HG03064 (cell line): ENCODE measurements at regions not wholly inside any gene's neighbourhood (a gene's known extent, or its start where the extent isn't known, plus 50 kb on each side); places are given as distances from the start of the nearest gene placed in this dataset.
"Not testable (repeated sequence)": the region's sequence is repeated elsewhere in the genome, so short reads cannot be mapped to it uniquely, and the experiment has no call there.

Experiments used
- ATAC-seq: cut with Tn5 transposase; IDR thresholded peaks from one replicate; pipeline ENCODE4 v1.9.1; 2021; ENCODE audit warnings: low read depth; ENCODE audit not compliant: unreplicated experiment

DNA sequence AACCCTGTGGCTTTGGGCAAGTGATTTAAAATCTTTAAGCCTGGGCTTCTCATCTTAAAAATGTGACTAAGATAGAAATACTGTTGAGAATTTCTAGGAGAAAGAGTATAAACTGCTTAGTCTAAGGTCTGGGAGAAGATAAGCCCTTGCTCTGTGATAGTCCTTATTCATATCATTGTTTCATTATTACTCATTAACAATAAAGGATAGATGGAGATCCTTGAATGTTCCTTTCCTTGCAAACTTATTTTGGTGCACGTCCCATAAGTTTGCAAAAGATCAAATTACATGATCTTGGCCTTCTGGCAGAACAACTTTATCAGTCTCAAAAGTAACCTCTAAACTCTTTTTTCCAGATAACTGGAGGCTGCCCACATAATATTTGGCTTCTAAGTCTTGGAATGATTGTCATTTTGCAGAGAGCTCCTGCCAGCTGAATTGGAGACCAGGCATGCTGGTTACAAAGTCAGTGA lies 138.3 kb downstream of the FAM124B start:
- ATAC-seq, result no peak

DNA sequence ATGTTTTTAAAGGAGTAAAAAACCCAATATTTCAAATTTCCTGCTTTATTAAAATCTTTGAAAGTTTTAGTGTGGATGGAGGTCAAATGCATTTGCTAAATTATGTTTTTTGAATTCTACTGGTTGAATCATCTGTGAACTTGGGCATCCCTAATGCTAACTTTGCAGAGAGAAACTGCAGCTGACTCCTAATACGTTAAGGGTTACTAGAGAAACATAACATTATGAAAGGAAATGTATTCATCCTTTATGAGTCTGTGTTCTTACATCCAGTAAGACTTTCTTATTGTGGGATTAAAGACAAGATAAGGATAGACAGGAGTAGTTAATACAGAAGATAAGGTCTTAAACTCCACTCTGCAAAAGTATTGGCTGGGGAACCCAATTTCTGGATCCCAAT lies 140.6 kb downstream of the FAM124B start:
- no peak for ATAC-seq

DNA sequence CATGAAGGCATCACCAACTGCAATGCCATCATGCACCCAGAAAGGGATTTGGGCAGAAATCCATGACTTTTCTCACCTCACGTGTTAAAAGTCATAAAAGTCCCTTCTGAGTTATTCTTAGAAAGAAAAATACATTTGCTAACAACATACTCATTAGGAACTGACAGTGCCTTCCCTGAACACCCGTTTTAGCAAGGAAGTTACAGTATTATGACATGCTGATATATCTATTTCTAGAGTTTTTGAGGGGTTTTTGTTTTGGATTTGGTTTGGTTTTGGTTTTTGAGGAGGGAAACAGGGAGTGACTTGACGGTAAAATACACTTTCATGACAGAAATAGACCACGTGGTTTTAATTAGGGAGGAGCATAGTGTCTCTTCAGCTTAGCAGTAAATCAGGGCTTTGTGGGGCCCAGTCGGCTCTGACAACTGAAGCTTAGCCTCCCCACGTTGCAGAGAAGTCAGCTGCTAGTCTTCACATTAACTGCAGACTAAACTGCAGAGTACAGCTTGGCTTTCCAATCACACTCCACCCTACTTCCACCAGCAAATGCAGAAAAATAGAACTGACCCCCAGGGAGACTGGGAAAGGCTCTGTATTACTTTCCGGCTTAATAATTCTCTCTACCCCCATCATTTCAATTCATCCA lies 141.4 kb downstream of the FAM124B start:
- ATAC-seq, result no peak

DNA sequence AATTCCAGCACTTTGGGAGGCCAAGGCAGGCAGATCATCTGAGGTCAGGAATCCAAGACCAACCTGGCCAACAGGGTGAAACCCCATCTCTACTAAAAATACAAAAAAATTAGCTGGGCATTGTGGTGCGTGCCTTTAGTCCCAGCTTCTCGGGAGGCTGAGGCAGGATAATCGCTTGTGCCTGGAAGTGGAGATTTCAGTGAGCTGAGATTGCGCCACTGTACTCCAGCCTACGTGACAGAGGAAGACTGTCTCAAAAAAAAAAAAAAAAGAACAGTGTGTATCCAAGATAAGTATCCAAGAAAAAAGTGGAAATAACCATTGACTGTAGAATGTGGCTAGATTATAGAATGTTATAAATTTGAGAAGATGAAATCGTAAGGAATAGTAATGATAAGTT lies 142.1 kb downstream of the FAM124B start:
- ATAC-seq, result no peak

DNA sequence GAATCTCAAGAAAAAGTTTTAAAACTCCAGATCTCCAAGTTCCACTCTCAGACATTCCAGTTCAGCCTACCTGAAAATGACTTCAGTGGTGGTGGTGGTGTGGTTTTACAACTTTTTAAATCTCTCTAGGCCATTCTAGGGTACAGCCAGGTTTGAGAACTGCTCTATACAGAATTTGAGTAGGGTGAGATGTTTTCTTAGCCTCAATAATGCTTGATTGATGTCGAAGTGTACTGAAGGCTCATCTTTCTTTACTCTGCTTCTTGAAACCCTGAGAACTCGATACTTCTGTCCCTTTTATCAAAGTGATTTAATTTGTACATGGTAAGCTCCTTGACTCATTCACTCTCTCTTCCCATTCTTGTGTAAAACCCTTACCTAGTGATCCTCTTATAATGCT lies 143.8 kb downstream of the FAM124B start:
- no peak for ATAC-seq

DNA sequence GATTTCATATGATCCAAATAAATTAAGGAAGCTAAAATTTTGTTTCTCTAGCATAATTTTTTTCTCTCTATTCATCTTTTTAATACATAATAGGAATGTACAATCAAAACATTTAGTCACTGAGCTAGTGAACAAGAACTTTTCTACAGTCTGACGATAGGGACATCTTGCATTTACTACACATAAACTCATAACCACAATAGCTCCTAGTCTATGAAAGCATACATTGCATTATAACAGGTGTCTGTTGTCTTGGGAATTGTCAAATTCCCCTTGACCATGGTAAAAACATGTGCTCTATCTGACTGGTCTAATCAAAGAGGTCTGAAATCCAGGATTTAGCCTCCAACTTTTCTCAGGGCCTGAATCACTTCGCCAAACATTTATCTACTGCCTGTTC lies 144.8 kb downstream of the FAM124B start:
- no peak for ATAC-seq

DNA sequence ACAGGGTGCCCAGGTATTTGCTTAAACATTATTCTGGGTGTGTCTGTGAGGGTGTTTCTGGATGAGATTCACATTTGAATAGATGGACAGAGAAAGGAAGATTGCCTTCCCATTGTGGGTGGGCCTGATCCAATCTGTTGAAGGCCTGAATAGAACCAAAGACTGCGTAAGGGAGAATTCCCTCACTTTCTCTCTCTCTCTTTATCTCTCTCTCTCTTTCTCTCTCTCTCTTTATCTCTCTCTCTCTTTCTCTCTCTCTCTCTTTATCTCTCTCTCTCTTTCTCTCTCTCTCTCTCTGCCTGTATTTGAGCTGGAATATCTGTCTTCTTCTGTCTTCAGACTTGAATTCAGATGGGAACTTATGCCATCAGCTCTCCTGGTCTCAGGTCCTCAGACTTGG lies 148.4 kb downstream of the FAM124B start:
- ATAC-seq, result no peak

DNA sequence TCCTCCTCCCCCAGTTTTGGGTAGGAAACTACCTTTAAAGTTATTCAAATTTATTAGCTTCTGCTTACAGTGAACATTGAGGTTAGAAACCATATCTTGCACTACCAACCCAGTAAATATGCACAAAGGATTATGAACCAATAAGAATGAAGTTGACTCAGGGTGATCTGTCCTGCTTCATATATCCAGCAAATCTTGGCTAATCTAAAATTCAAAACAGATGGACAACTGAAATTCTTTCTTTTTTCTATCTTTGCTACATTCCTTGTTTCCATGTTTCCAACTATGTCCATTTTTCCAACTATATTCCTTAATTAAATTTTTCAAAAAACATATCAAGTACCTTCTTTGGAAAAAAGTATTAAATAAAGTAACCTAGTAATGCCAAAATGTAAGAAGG lies 149.3 kb downstream of the FAM124B start:
- ATAC-seq, result no peak

DNA sequence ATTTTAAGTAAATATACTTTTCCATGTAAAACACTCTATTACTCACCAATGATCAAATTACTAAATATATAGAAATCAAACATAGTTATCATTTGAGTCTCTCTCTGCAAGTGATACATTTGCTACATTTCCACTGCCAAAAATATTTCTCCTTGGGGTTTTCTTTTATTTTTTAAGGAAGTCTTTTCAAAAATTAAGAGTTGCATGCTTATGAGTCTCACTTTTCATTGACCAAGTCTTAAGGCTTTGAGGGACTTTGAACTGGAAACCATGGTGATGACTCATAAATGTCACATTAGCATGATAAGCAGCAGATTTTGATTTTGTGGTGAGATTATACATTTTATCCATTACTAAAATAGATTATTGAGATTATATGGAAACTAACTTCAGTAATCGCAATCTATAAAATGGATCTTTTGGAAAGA lies 152.9 kb downstream of the FAM124B start:
- ATAC-seq, result no peak

DNA sequence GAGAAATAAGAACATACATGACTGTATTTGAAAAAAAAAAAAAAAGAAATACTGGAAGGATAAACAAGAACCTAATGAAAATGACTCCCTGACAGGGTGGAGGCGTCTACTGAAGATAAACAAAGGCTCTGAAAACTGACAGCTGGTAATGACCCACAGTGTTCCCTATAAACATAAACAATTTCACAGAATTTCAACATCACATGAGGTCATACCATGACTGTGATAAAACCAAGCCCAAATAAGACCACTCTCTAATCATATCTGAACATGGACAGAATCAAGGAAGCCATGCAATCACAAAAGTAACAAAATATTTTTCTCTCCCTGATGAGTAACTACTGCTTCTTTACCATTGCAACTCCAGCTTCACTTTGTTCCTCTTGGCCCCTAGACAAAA lies 159.3 kb downstream of the FAM124B start:
- no peak for ATAC-seq

DNA sequence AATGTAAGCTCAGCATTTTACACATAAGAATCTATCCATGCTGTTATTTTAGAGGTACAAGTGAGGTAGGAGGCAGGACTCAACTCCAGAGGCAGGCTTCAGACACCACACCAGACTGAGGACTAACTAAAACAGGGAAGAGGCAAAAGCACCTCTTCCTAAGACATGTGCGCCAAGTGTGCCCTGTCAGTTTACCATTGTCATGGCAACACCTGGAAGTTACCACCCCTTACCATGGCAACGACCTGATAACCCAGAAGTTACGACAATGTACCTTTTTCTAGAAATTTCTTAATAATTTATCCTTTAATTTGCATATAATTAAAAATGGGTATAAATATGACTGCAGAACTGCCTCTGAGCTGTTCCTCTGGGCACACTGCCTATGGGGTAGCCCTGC lies 160.1 kb downstream of the FAM124B start:
- ATAC-seq, result no peak

DNA sequence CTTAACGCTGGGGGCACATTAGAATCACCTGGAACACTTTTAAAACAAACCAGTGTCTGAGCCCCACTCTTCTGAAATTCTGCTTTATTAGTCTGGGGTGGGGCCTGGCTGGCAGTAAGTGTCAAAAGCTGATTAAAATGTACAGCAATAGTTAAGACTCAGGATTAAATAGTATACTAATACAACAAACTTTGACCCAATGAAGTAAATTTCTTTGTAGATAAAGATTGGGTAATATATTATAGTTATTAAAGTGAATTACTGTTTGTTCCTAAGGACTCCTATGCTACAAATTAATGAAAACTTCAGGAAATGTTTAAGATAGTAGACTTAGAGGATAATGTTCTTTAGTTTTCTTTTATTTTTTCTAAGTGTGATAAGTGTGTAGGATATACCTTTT lies 160.9 kb downstream of the FAM124B start:
- no peak for ATAC-seq

DNA sequence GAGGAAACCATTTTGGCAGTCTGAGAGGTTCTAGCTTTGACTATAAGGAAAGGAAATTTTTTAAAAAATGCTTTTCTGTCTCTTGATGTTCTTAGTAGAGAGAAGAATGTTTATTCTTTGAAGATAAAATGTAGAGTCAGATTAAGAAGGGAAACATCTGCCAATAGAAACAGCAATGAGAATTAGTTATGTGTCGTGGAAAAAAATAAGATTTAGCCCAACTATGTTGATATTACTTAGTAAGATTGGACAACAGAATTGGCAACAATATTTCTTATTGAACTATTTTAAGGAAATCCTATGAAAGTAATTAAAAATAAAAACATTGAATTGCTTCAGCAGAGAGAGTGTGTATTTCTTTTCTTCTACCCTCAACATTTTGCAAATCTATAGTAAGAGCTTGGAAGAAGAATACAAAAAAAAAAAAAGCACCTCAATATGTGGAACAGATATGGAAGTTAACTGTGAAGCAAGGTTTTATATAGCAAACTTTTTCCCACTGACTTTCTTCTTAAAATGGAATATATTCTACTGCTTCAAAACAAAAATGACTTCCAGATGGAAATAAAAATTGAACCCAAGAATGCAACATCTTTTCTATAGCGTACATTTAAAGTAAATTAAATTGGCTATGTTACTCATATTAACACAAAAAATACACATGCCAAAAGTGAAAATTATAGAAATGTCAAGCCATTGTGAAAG lies 177.9 kb downstream of the FAM124B start:
- ATAC-seq, result no peak

DNA sequence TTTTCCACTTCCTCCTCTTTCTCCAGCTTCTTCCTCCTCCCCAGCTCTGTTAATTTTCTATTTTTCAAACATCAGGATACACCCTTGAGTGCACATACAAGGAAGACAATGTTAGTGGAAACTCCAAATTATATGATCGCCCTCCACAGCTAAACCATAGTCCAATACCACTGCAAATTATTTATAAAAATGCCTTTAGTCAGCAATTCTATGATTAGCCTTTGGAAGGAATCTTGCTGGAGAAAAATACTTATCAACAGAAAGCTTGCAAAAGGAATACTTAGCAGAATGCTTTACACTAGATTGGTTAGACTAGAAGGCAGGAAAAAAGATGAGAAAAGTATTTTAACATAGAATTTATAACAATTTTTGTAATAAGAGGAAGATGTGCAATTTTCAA lies 178.9 kb downstream of the FAM124B start:
- ATAC-seq, result no peak

DNA sequence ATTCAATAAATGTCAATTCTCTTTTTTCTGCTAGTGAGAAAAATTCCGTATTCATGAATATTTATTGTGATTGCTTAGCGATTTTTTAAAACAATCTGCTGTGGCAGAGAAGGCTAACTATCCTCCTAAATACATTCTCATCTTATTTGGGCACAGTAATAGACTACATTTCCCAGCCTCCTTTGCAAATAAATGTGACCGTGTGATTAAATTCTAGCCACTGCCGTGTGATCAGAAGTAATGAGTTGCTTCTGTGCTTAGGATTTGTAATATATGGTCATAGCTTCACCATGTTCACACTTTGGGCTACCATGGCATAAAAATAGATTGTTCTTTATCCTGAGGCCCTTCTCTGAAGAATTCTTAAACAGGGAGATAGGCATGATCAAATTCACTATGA lies 179.6 kb downstream of the FAM124B start:
- ATAC-seq, result no peak

DNA sequence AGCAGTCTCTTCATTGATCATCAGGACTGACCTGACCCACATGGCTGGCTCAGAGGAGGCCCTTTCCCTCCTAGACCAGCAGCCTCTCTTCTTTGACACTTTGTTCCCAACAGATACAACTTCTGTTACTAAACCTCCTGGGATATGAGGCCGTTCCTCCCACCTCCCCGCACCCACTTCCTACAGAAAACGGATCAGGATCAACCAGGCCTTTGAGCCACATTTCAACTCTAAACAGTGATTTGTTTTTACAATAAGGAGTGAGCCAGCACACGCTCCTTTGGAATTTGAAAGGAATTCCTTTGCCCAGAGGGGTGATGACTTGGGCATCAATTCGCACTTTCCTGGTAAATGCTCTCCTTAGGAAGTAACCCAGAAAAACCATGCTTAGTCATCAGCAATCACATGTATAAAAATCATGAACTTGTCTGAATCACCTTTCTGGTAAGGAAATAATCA lies 180.4 kb downstream of the FAM124B start:
- no peak for ATAC-seq

DNA sequence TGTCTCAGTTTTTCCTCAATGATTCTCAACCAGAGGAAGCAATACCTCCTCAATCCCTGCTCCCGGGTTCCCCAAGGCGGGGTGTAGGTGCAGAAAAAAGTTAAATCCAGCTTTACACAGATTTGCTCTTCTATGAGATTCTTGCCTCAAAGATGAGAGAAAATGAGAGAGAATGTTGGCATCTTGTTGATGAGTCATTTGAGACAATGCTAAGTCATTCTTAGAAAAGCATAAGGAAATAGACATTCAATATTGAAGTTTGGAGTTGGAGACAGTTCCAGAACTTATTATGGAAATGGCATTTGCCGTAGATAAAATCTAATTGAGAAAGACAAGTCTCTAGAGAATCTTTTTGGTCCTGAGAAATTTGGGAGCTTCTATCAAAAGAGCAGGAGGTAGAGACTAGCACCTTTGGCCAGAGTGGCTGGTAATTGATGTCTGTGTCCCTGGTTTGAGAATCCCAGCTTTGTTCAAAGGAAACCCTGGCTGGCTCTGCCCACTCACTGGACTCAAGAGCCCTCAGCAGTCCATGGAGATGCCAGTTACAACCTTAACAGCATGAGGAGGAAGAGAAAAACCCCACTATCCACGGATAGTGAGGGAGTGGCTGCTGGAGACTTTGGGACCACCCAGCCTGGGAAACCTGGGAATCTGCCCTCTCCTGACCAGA lies 181.2 kb downstream of the FAM124B start:
- ATAC-seq, result no peak

DNA sequence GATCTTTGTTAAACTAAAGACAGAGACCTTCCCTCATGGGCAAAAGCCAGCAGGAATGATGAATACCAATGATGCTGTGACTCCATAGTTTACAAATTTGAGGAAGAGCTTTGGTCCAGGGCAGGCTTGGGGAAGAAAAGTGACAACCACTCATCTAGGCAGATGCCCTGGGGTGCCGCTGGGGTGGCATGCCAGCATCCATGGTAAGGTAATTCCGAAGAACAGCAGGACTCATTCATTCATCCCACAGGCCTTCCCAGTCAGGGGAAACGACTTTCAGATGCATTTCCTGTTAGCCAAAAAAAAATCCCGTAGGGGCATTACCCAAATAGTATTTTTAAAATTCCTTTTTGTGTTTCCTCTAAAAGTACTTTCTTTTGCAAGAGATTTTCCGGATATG lies 180.7 kb upstream of the SERPINE2 start:
- ATAC-seq, result no peak

DNA sequence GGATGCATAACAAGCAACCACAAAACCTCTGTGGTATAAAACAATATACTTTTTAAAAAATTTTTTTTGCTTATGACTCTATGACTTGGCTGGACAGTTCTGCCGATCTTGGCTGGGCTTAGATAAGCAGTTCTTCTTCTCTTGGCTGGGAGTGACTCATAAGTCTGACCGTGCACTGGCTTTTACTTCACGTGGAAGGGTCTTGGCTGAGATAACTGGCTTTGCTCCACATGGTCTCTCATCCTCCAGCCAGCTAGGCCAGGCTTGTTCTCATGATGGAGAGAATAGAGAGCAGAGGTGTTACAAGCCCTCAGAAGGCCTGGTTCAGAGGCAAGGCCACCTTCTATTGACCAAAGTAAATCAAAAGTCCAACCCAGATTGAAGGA lies 178.9 kb upstream of the SERPINE2 start:
- no peak for ATAC-seq

DNA sequence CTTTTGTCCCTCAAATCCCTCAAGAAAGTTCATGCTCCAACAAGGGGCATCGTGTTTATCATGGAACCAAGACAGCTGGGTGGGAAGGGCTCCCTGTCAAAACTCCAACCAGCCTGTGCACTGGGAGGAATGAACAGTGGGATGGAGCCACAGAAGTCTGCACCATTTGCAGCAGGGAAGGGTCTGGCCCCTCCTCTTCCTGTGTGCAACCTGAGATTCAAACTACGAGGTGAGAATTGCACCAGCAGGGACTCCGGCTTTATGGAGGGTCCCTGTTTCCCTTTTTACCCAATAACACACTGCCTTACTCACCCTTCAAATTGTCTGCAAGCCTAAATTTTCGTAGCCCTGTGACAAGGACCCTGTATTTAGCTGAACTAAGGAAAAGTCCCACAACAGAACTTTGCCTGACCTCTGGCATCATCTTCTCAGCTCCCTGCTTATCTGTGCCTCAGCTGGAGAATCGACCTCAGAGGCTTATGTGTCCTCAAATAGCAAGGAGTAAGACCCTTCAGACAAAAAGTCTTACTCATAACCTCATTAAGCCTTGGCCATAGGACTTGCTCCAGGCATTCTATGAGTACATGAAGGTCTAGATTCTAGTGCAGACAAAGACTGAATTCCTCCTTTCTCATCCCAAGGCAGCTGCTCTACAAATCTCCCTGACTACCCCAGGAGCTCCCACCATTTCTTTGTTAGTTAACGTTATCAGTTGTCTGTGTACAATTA lies 178.3 kb upstream of the SERPINE2 start:
- no peak for ATAC-seq

DNA sequence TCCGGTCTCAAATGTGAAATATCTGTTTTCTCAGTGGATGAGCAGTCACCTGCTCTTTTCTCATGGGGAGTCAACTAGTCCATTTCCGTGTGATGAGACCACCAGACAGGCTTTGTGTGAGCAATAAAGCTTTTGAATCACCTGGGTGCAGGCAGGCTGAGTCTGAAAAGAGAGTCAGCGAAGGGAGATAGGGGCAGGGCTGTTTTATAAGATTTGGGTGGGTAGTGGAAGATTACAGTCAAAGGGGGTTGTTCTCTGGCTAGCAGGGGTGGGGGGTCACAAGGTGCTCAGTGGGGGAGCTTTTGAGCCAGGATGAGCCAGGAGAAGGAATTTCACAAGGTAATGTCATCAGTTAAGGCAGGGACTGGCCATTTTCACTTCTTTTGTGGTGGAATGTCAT lies 176.5 kb upstream of the SERPINE2 start:
- not testable (repeated sequence) for ATAC-seq
